HG02763 (cell line): ENCODE measurements at regions not wholly inside any gene's neighbourhood (a gene's known extent, or its start where the extent isn't known, plus 50 kb on each side); places are given as distances from the start of the nearest gene placed in this dataset.
"Not testable (repeated sequence)": the region's sequence is repeated elsewhere in the genome, so short reads cannot be mapped to it uniquely, and the experiment has no call there.

Source experiments
- ATAC-seq: cut with Tn5 transposase; IDR thresholded peaks from one replicate; pipeline ENCODE4 v1.9.1; 2021; ENCODE audit warnings: mild to moderate bottlenecking, moderate library complexity; ENCODE audit not compliant: unreplicated experiment

GRCh38 chr4:171017593-171017992, 795.6 kb upstream of the GALNTL6 start:
- no peak for ATAC-seq

GRCh38 chr4:171016145-171016544, 797.1 kb upstream of the GALNTL6 start:
- no peak for ATAC-seq

GRCh38 chr4:171015441-171015840, 797.8 kb upstream of the GALNTL6 start:
- ATAC-seq = no peak

- ATAC-seq = no peak
Observed at GRCh38 chr4:171007618-171008390, 805.4 kb upstream of the GALNTL6 start.

GRCh38 chr4:171002246-171002645, 811.0 kb upstream of the GALNTL6 start:
- ATAC-seq = no peak

- peak; percentile 94 for ATAC-seq
Observed at GRCh38 chr4:170990989-170991589, 822.1 kb upstream of the GALNTL6 start.

GRCh38 chr4:170988446-170988845, 824.8 kb upstream of the GALNTL6 start:
- no peak for ATAC-seq

GRCh38 chr4:170979736-170980135, 833.5 kb upstream of the GALNTL6 start:
- ATAC-seq = no peak

GRCh38 chr4:170978990-170979389, 834.2 kb upstream of the GALNTL6 start:
- ATAC-seq = no peak

- ATAC-seq = no peak
Observed at GRCh38 chr4:170949084-170949483, 859.3 kb upstream of the AADAT start.

GRCh38 chr4:170940043-170940724, 850.4 kb upstream of the AADAT start:
- ATAC-seq = no peak

- ATAC-seq = no peak
Observed at GRCh38 chr4:170938588-170938987, 848.8 kb upstream of the AADAT start.

GRCh38 chr4:170931321-170931720, 841.6 kb upstream of the AADAT start:
- ATAC-seq = no peak

- no peak for ATAC-seq
Observed at GRCh38 chr4:170888660-170889059, 798.9 kb upstream of the AADAT start.

- ATAC-seq = no peak
Observed at GRCh38 chr4:170887396-170887795, 797.6 kb upstream of the AADAT start.

- ATAC-seq = no peak
Observed at GRCh38 chr4:170884969-170885570, 795.3 kb upstream of the AADAT start.

GRCh38 chr4:170881646-170882045, 791.9 kb upstream of the AADAT start:
- not testable (repeated sequence) for ATAC-seq

- no peak for ATAC-seq
Observed at GRCh38 chr4:170875868-170876267, 786.1 kb upstream of the AADAT start.

- no peak for ATAC-seq
Observed at GRCh38 chr4:170872794-170873193, 783.0 kb upstream of the AADAT start.

- no peak for ATAC-seq
Observed at GRCh38 chr4:170868170-170868569, 778.4 kb upstream of the AADAT start.

- no peak for ATAC-seq
Observed at GRCh38 chr4:170854097-170854496, 764.3 kb upstream of the AADAT start.
